ENCODE measurements at regions not wholly inside any gene's neighbourhood (a gene's known extent, or its start where the extent isn't known, plus 50 kb on each side); places are given as distances from the start of the nearest gene placed in this dataset.

GRCh38 chr2:20560011-20560410, 90.9 kb downstream of the HS1BP3 start:
- no peak for ATAC-seq
- intact Hi-C loops (cut with DNase I) = loop anchor here in 1 of 10 donors (5.0 kb wide), 1 partner anchor 33 kb away; no protein-coding TSS in a partner anchor

DNA sequence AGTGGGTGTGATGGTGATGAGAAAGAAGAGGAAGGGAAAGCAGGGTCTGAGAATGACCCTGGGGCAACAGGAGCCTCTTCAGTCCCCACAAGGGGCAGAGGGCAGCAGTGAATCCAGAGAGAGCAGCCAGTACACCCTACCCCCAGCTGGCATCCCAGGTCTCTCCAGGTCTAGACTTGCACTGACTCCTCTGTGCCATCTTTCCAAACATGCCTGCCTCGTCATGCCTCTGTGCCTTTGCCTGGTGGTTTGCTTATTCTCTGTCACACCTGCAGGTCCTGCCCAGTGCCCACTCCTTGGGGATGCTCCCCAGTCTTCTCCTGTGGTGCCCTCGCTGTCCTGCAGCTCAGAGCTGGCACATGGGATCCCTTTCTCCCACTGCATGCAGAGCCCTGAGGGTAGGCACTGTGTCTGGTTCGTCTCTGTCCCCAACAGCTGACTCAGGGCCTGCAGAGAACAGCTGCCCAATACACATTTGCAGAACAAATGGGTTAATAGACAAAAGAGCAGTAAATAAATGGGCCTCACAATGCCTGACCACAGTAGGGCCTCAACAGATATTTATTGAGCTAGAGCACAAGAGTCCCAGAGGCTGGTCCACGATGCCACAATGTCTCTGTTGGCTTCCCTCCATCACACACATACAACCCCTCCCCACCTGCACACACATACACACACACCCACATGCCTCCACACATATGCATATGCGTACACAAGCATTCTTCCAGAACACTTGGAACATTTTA, 89.8 kb downstream of the HS1BP3 start:
- peaks cover 0 to 26% (median 12%) of the 10 kb centered on the region in 9 donors for H3K4me1 ChIP-seq
- H3K9me3 ChIP-seq = no peaks in the 10 kb centered on the region
- DNase-seq = no peak
- H3K4me3 ChIP-seq = no peak overlapping the region
- TF ChIP-seq, protein P1, sequence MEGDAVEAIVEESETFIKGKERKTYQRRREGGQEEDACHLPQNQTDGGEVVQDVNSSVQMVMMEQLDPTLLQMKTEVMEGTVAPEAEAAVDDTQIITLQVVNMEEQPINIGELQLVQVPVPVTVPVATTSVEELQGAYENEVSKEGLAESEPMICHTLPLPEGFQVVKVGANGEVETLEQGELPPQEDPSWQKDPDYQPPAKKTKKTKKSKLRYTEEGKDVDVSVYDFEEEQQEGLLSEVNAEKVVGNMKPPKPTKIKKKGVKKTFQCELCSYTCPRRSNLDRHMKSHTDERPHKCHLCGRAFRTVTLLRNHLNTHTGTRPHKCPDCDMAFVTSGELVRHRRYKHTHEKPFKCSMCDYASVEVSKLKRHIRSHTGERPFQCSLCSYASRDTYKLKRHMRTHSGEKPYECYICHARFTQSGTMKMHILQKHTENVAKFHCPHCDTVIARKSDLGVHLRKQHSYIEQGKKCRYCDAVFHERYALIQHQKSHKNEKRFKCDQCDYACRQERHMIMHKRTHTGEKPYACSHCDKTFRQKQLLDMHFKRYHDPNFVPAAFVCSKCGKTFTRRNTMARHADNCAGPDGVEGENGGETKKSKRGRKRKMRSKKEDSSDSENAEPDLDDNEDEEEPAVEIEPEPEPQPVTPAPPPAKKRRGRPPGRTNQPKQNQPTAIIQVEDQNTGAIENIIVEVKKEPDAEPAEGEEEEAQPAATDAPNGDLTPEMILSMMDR (IDR thresholded peaks at IDR 0.05) = no peak
- intact Hi-C loops (cut with DNase I) = loop anchor here in 1 of 10 donors (5.0 kb wide), 1 partner anchor 34 kb away; no protein-coding TSS in a partner anchor
- H3K27me3 ChIP-seq = no peaks in the 10 kb centered on the region
- no peak overlapping the region for H3K27ac ChIP-seq
- no peak for ATAC-seq
- no peaks in the 10 kb centered on the region for H3K36me3 ChIP-seq
- 76 to 78% methylated on average over 5 of the region's 5 CpGs for WGBS, 2 donors

More at GRCh38 chr2:20560011-20560410, 90.9 kb downstream of the HS1BP3 start:
- TF ChIP-seq, protein P1 (IDR thresholded peaks at IDR 0.05) = no peak
- no peak overlapping the region for H3K27ac ChIP-seq
- WGBS, 2 donors = 96 to 100% methylated on average over 1 of the region's 1 CpG
- H3K27me3 ChIP-seq = no peaks in the 10 kb centered on the region
- no peak for DNase-seq
- H3K9me3 ChIP-seq = no peaks in the 10 kb centered on the region
- H3K4me3 ChIP-seq = no peak overlapping the region
- peaks cover 0 to 15% (median 8%) of the 10 kb centered on the region in 9 donors for H3K4me1 ChIP-seq
- H3K36me3 ChIP-seq = no peaks in the 10 kb centered on the region

DNA sequence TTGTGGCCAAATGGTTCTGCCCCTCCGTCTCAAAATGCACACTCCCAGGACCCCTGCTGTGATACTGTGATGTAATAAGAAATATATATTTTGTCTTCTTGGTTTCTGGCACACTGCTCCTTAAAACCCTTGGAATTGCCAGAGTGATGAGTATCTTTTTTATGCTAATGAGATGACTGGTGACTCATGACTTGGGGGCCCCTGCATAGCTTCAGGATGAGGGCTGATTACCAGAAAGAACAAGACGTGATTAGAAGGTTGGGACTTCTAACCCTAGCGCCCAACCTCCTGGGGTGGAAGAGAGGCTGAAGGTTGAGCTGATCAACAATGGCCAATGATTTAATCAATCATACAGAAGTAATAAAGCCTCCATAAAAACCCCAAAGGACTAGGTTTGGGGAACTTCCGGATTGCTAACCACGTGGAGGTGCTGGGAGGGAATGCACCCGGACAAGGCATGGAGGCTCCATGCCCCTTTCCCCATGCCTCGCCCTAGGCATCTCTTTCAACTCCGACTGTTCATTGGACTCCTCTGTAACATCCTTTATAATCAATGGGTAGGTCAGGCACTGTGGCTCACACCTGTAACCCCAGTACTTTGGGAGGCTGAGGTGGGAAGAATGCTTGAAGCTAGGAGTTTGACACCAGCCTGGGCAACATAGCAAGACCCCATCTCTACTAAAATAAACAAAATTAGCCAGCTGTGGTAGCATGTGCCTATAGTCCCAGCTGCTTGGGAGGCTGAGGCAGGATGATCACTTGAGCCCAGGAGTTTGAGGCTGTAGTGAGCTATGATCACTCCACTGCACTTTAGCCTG, 89.1 kb downstream of the HS1BP3 start:
- Histone ChIP-seq H3K4me3 (no peak overlapping the region), H3K9me3 (no peaks in the 10 kb centered on the region), H3K27ac (no peak overlapping the region), H3K4me1 (peaks cover 0 to 28% (median 12%) of the 10 kb centered on the region in 9 donors), H3K36me3 (no peaks in the 10 kb centered on the region), H3K27me3 (no peaks in the 10 kb centered on the region)
- intact Hi-C loops (cut with DNase I) = loop anchor here in 1 of 10 donors (5.0 kb wide), 1 partner anchor 35 kb away; no protein-coding TSS in a partner anchor
- TF ChIP-seq, protein P1 (IDR thresholded peaks at IDR 0.05) = no peak
- 92% methylated on average over 8 of the region's 8 CpGs for WGBS, 2 donors
- no peak for ATAC-seq
- DNase-seq = no peak

DNA sequence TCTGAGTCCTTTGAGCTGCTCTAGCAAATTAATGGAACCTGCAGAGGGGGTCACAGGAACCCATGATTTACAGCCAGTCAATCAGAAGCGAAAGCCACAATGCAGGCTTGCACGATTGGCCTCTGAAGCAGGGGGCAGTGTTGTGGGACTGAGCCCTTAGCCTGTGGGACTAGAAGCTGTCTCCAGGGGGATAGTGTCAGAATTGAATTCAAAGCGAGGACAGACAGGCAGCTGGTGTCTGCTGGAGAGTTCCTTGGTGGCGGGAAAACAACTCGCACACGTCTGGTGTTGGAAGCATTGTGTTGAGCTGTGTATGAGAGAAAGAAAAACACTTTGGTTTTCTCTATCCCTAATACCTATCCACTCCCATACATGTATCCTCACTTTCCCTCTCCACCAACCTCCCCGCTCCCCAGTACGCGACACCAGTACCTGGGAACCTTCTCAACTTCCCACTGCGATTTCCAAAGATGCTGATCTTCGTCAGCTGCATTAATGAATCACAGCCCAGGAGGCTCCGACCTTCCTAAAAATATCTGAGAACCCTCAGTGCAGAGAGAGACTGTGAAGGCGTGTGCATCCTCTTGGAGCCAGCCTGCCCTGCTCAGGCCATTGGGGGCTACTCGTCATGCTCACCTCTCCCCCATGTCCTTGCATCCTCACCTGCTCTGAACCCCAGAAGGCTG, 88.2 kb downstream of the HS1BP3 start:
- DNase-seq = no peak
- Histone ChIP-seq H3K27ac (no peak overlapping the region), H3K27me3 (no peaks in the 10 kb centered on the region), H3K4me1 (peaks cover 5 to 35% (median 20%) of the 10 kb centered on the region in 9 donors), H3K4me3 (no peak overlapping the region), H3K36me3 (no peaks in the 10 kb centered on the region), H3K9me3 (no peaks in the 10 kb centered on the region)
- TF ChIP-seq, protein P1 (IDR thresholded peaks at IDR 0.05) = peak in 4 of 9 donors; percentile 20 to 38 (median 24)
- peak in 1 of 8 donors; percentile 40 for ATAC-seq
- WGBS, 2 donors = 79 to 85% methylated on average over 14 of the region's 14 CpGs
- intact Hi-C loops (cut with DNase I) = loop anchor here in 1 of 10 donors (5.0 kb wide), 1 partner anchor 35 kb away; no protein-coding TSS in a partner anchor

Data from heart right ventricle (tissue), 16 donors.